ENCODE measurements at regions not wholly inside any gene's neighbourhood (a gene's known extent, or its start where the extent isn't known, plus 50 kb on each side); places are given as distances from the start of the nearest gene placed in this dataset.
A peak's percentile ranks its signal among the peaks of the same experiment; 100 is the strongest.
"Not testable (repeated sequence)": the region's sequence is repeated elsewhere in the genome, so short reads cannot be mapped to it uniquely, and the experiment has no call there.

GRCh38 chr5:130714200-130714599 is 450.9 kb downstream of the HINT1 start:
- no peak for DNase-seq

DNA sequence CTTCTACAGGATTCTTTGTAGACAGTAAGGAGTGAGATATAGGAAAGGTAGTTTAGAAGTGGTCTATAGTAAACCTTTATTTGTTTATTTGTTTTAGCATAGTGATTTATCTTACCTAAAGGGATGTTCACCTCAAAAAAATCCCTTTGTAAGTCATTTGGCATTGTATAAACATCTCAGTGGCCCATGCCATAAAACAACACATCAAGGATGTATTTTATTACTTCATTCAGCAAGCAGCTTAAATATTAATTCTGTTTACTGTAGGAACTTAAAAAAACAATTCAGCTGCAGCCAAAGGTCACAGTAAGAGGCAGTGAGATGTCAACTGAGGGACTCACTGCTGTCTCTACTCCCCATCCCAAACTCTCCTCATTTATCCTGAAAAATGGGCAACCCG is 452.7 kb downstream of the HINT1 start:
- no peak for DNase-seq

DNA sequence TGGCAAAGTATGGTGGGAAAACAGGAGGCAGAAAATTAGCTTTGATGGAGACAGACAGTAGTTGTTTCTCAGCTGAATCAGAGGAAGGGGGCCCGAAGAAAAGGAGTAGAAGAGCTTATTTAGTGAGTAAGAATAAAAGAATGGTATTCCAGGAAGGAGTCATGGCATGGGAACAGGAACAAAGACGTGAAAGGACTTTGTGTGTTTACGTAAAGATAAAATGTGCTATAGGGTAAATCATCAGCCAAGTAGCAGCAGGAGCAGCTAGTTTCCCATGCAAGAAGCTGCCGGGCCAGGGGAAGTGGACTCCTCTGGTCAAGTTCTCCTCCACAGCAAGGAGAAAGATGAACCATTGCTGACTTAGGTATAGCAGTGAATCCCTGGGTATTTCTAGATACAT is 454.5 kb downstream of the HINT1 start:
- no peak for DNase-seq

DNA sequence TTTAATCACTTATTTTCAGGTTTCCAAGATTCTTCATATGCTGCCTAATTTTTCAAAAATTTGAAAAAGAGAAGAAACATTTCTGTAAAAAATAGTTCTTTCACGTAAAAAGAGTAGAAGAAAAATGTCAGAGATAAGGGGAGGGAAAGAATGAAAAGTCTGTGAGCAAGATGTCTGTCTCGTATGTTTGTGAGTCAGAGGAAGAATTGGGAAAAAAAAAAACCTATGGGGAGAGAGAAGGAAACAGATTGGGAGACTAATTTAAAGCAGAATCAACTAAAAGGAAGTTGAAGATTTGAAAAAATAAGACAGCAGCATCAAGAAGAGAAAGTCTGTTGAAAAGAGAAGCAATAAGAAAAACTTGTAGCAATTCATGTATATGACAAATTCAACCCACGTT is 456.3 kb downstream of the HINT1 start:
- no peak for DNase-seq

DNA sequence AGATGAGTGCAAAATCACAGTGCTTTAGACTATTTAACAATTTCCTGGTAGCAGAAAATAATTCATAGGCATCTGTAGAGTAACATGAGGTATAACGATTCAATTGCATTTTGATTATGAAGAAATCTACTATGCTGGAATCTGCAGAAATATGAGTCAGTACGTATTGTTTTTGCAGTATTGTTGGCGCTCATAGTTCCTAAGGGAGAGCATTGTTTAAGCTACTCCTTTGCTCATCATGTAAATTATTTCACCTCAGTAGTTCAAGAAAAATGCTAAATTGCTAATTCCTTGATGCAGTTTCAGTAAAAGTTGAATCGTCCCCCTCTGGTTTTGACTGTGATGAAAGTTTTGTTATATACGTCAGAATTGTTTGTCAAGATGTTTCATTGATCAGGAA is 458.4 kb downstream of the HINT1 start:
- no peak for DNase-seq

DNA sequence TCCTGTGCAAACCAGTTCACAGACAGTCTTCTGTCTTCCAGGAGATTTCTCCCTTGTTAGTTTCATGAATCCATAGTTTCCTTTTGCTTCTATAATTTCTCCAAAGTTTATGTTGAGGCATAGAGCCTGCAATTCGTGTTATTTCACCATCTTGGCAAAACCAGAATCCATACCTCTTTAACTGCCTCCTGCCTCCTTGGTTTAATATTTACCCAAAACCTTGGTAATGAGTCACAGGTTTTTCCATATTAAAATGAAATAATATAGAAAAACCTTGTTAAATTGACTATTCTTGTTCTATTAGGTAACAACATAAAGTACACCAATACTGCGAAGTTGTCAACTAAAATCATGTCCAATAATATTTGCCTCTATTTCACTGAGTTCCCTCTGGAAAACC is 459.7 kb downstream of the HINT1 start:
- DNase-seq: no peak

DNA sequence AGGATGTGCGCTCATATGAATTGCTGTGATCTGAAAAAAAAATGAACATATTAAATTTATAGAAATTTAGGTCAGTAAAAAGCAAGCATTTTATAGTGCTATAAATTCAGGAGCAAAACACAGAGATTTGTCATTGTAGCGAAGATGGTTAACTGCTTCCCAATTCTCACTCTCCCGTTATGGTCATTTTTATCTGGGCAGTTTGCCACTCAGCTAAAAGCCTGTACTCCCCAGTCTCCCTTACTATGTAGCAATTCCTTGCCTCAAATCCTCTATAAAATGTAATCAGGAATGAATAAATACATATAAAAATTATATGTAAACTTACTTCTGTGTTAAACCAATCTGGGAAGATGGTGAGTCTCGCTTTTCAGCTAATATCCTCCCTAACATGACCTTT is 471.5 kb downstream of the HINT1 start:
- DNase-seq: no peak

GRCh38 chr5:130692770-130693169 is 472.3 kb downstream of the HINT1 start:
- DNase-seq: no peak

DNA sequence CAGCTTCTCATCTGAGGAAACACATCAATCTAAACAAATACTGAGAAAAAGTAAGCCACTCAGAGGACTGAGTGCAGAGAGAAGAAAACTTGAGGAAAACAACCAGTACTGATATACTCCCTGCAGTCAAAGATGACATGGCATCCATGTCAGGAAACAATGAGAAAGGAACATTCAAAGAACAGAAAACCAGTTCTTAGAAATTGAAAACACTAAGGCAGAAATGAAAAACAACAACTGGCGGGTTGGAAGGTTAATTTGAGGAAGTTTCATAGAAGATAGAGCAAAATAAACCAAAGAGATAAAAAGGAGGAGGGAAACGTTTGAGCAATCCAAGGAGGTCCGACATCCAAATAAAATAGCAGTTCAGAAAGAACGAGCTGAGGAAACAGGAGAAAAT is 475.2 kb downstream of the HINT1 start:
- DNase-seq: no peak

DNA sequence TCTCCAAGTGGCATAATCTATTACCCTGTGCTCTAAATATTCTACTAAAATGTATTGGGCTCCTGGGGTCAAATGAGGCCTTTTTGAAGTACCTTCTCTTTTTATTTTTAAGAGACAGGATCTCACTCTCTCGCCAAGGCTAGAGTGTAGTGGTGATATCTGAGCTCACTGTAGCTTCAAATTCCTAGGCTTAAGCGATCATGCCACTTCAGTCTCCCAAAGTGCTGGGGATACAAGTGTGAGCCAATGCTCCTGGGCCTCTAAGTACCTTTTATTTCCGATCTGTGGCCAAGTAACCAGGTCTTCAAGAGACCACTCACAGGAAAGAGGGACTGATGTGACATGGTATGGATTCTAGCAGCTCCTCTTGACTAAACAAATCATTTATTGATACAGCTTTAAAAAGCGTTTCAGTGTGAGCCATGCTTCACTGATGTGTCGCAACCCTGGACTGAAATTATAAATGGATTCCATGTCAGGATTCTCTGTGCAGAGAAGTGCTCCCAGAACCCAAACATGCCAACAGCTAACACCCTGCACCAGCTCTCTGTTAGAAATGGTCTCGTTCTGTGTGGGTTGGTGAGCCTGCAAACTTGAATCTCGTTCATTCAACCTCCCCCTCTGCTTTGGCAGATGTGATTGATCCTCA is 477.8 kb downstream of the HINT1 start:
- no peak for DNase-seq

DNA sequence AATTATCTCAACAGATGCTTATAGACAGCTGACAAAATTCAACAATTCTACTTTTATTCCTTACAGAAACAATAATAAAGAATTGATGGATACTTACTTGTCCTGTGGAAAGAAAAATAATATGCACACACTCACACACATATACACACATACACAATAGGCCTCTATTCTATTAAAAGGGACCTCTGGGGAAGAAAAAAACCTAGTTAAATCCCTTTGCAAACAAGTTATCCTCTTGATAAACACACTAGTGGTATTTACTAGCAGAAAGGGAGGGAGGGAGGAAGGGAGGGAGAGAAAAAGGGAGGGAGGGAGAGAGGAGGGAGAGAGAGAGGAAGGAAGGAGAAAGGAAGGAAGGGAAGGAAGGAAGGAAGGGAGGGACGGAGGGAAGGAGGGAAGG is 486.4 kb downstream of the HINT1 start:
- DNase-seq: no peak

DNA sequence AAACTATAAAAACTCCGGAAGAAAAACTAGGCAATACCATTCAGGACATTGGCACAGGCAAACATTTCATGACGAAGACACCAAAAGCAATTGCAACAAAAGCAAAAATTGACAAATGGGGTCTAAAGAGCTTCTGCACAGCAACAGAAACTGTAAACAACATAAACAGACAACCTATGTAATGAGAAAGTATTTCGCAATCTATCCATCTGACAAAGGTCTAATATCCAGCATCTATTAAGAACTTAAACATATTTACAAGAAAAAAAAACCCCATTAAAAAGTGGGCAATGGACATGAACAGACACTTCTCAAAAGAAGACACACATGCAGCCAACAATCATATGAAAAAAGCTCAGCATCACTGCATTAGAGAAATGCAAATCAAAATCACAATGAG is 498.6 kb downstream of the HINT1 start:
- DNase-seq: no peak

GRCh38 chr5:130652176-130652575 is 512.9 kb downstream of the HINT1 start:
- no peak for DNase-seq

GRCh38 chr5:130651440-130651839 is 513.6 kb downstream of the HINT1 start:
- DNase-seq: no peak

- no peak for DNase-seq
These were observed 521.7 kb downstream of the HINT1 start for GRCh38 chr5:130643321-130643720.

GRCh38 chr5:130642461-130642860 is 522.6 kb downstream of the HINT1 start:
- no peak for DNase-seq

- DNase-seq: no peak
These were observed 537.9 kb downstream of the HINT1 start for GRCh38 chr5:130627145-130627544.

- DNase-seq: no peak
These were observed 540.3 kb downstream of the HINT1 start for GRCh38 chr5:130624805-130625204.

DNA sequence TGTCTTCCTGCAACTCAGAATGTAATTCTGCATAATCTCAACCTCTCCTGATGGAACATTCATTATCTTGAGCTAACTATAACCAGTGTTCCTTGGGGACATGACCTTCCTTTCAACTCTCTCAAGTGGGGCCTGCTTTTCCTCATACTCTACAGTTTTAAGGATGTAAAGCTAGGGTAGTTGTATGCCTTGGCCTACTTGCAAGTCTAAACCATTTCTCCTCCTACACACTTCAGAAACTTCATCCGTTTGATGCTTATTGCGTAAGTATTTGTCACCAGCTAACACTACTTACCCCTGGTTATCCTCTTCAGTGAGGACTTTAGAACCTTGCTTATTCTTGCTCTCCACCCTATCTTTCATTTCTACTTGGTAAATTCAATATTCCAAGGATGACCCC is 548.9 kb downstream of the HINT1 start:
- DNase-seq: no peak

- DNase-seq: peak in 1 of 5 experiments; percentile 2
These were observed 559.8 kb downstream of the HINT1 start for GRCh38 chr5:130605234-130605633.

DNA sequence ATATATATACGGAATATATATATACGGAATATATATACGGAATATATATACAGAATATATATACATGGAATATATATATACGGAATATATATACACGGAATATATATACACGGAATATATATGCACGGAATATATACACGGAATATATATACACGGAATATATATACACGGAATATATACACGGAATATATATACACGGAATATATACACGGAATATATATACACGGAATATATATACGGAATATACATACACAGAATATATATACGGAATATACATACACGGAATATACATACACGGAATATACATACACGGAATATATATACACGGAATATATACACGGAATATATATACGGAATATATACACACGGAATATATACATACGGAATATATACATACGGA is 568.4 kb downstream of the HINT1 start:
- not testable (repeated sequence) for DNase-seq

- DNase-seq: no peak
These were observed 584.8 kb downstream of the HINT1 start for GRCh38 chr5:130580264-130580663.

- no peak for DNase-seq
These were observed 586.7 kb downstream of the HINT1 start for GRCh38 chr5:130578354-130578753.

- DNase-seq: no peak
These were observed 594.0 kb downstream of the HINT1 start for GRCh38 chr5:130571076-130571475.

DNA sequence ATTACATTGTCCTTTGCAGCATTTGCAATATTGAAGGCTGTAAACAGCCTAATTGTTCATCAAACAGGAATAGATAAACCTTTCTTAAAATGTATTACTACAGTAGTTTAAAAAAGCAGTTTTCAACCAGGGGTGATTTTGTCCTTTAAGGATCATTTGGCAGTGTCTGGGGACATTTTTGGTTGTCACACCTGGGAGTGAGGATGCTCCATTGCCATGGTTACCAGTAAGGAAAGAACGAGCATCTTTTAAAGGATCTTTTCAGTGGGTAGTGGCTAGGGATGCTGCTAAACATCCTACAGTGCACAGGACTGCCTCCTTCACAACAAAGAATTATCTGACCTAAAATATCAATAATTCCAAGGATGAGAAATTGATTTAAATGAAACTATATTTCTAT is 596.3 kb downstream of the HINT1 start:
- no peak for DNase-seq

DNA sequence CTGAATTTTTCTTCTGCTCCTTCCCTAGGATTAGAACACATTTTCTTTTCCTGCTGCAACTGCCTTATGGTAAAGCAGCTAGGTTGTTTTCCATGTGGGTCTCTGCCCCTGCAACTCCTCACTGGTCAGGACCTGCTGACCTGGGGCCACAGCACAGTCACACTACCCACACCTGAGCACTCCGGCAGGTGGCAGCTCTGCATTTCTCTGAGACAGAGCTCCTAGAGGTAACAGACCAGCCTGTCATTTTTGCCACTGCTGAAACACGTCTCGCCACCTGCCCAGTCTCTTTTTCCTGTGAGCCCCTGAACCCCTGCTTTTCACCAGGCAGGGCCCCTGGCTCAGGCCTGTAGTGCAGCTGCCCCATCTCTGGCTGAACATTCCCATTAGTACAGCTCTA is 609.6 kb downstream of the HINT1 start:
- no peak for DNase-seq
